BE2C (cell line): ENCODE measurements at regions not wholly inside any gene's neighbourhood (a gene's known extent, or its start where the extent isn't known, plus 50 kb on each side); places are given as distances from the start of the nearest gene placed in this dataset.
A peak's percentile ranks its signal among the peaks of the same experiment; 100 is the strongest.

Experiments used
- DNase-seq: peaks from one replicate; pipeline ENCODE4 v3.0.0-alpha.2; 2020
- H3K27me3 ChIP-seq: fragments of 250-450 bp; sonication (Bioruptor Pico); 2 replicates; pipeline ENCODE4 v1.5.1; 2020; ENCODE audit warnings: mild to moderate bottlenecking
- H3K36me3 ChIP-seq: fragments of 250-450 bp; sonication (Bioruptor Pico); 2 replicates; pipeline ENCODE4 v1.5.1; 2020; ENCODE audit warnings: mild to moderate bottlenecking
- H3K4me1 ChIP-seq: fragments of 250-450 bp; sonication (Bioruptor Pico); 2 replicates; pipeline ENCODE4 v1.5.1; 2020
- H3K4me3 ChIP-seq: 2 replicates; pipeline ENCODE4 v1.5.1; 2011; ENCODE audit warnings: low read depth, low read length
- H3K9me3 ChIP-seq: fragments of 250-450 bp; sonication (Bioruptor Pico); 2 replicates; pipeline ENCODE4 v1.5.1; 2020
- CTCF ChIP-seq: IDR thresholded peaks from 2 replicates; pipeline ENCODE4 v1.5.1; 2012; ENCODE audit warnings: mild to moderate bottlenecking, low read depth, low read length

GRCh38 chr10:44801383-44802327 lies 109.5 kb upstream of the TMEM72 start:
- DNase-seq: peak; percentile 20
- H3K9me3 ChIP-seq: no peaks in the 10 kb centered on the region
- H3K4me3 ChIP-seq: no peak overlapping the region

GRCh38 chr10:44803862-44804261 lies 107.3 kb upstream of the TMEM72 start:
- no peak for TF ChIP-seq CTCF
- Histone ChIP-seq H3K9me3 (no peaks in the 10 kb centered on the region), H3K27me3 (no peaks in the 10 kb centered on the region), H3K4me3 (no peak overlapping the region), H3K36me3 (no peaks in the 10 kb centered on the region), H3K4me1 (no peaks in the 10 kb centered on the region)
- no peak for DNase-seq

More at GRCh38 chr10:44801383-44802327, 109.5 kb upstream of the TMEM72 start:
- TF ChIP-seq CTCF: no peak
- Histone ChIP-seq H3K4me1 (no peaks in the 10 kb centered on the region), H3K36me3 (no peaks in the 10 kb centered on the region), H3K27me3 (no peaks in the 10 kb centered on the region)

DNA sequence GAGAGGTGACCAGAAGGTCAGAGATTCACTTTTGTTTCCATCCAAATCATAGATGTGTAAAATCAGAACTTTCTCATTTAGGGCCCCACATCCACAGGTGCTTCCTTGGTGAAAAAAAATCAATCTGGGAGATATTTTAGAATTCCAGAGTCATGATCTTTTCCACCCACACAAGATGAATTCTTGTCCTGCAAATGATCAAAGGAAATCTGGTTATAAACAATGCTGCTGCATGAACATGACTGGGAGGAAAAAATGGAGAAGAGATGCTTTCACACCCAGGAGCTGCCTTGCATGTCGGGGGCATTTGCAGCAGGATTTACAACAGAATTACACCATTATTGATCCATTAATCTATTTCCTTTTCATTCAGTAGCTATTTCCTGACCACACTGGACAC lies 106.5 kb upstream of the TMEM72 start:
- TF ChIP-seq CTCF: no peak
- Histone ChIP-seq H3K4me1 (no peaks in the 10 kb centered on the region), H3K36me3 (no peaks in the 10 kb centered on the region), H3K9me3 (no peaks in the 10 kb centered on the region), H3K27me3 (no peaks in the 10 kb centered on the region), H3K4me3 (no peak overlapping the region)
- DNase-seq: no peak

DNA sequence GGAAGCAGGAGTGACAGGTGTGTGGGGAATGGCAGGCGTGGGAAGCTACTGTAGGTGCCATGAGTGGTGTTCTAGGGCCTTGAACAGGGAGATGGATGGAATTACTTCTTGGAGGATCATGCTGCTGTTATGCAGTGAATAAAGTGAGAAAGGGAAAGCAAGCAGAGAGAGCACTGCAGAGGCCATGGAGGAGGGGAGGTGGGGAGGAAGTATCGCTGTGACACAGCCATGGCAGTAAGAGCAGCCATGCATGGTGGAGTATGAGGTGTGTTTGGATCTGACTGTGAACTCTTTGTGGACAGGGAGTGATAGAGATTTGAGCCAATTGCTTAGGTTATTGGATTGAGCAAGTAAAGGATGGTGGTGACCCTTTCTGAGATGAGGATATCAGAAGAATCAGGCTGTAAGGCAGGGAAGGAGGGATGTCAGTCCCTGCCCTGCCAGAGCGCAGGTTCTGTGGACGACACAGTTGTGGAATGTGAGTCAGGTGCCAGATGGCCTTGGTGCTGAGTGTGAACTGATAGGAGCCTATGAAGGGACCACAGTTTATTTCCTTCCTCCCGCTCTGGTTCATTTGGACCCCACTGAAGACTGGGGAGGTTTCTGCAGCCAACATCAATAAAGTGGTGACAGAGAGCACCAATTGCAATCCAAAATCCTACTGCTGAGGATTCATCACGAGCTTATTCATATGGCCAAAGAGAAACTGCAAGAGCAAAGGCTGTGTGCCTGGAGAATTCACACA lies 105.5 kb upstream of the TMEM72 start:
- no peak for TF ChIP-seq CTCF

GRCh38 chr10:44806950-44807349 lies 104.2 kb upstream of the TMEM72 start:
- TF ChIP-seq CTCF: no peak
- no peaks in the 10 kb centered on the region for H3K27me3 ChIP-seq

More for the DNA sequence above, 105.5 kb upstream of the TMEM72 start:
- no peak overlapping the region for H3K4me3 ChIP-seq
- no peaks in the 10 kb centered on the region for H3K27me3 ChIP-seq
- DNase-seq: no peak
- no peaks in the 10 kb centered on the region for H3K36me3 ChIP-seq
- no peaks in the 10 kb centered on the region for H3K9me3 ChIP-seq
- no peaks in the 10 kb centered on the region for H3K4me1 ChIP-seq

More at GRCh38 chr10:44806950-44807349, 104.2 kb upstream of the TMEM72 start:
- H3K4me3 ChIP-seq: no peak overlapping the region
- H3K4me1 ChIP-seq: no peaks in the 10 kb centered on the region
- DNase-seq: no peak
- no peaks in the 10 kb centered on the region for H3K36me3 ChIP-seq
- no peaks in the 10 kb centered on the region for H3K9me3 ChIP-seq
